Gastrocnemius medialis (tissue), 4 donors: ENCODE measurements at regions not wholly inside any gene's neighbourhood (a gene's known extent, or its start where the extent isn't known, plus 50 kb on each side); places are given as distances from the start of the nearest gene placed in this dataset.

Experiments used
- CTCF ChIP-seq, 5 experiments: fragments of 450-650 bp in 3 of 5; fragments of 200-600 bp in 2 of 5; sonication (generic) in 2 of 5; IDR thresholded peaks in 4 of 5; conservative IDR thresholded peaks in 1 of 5; 1 replicate in 4 of 5; 2 replicates in 1 of 5; pipeline ENCODE4 v1.5.1; 2016 to 2019; ENCODE audit warnings: antibody characterized with exemption in 5 of 5, mild to moderate bottlenecking in 3 of 5, moderate library complexity in 3 of 5
- POLR2A ChIP-seq, 2 donors: fragments of 450-650 bp; IDR thresholded peaks; one replicate each; pipeline ENCODE4 v1.6.1; 2017; ENCODE audit warnings: antibody characterized with exemption in 2 of 2, mild to moderate bottlenecking in 2 of 2, moderate library complexity in 2 of 2

- TF ChIP-seq CTCF (IDR thresholded peaks at IDR 0.05 in 4 of 5, conservative IDR thresholded peaks at IDR 0.05 in 1 of 5) (no peak), POLR2A (IDR thresholded peaks at IDR 0.05) (no peak)
Observed at GRCh38 chr15:69531665-69532027, 79.0 kb downstream of the RPLP1 start.
